ENCODE measurements at regions not wholly inside any gene's neighbourhood (a gene's known extent, or its start where the extent isn't known, plus 50 kb on each side); places are given as distances from the start of the nearest gene placed in this dataset.

GRCh38 chr2:217293046-217293445 lies 433.2 kb upstream of the TNP1 start:
- no peak overlapping the region for H3K4me3 ChIP-seq (ENCODE audit: insufficient read depth, low read length, poor library complexity, severe bottlenecking)
- no peak overlapping the region for H3K4me2 ChIP-seq (ENCODE audit: low read depth, low read length, poor library complexity, severe bottlenecking)
- no peaks in the 10 kb centered on the region for H3K79me2 ChIP-seq (ENCODE audit: insufficient read depth, low read length)
- H3K9ac ChIP-seq (ENCODE audit: low read length) = no peak overlapping the region
- H4K20me1 ChIP-seq (ENCODE audit: low read depth, low read length) = no peaks in the 10 kb centered on the region
- H3F3A ChIP-seq (ENCODE audit: insufficient read depth) = no peaks in the 10 kb centered on the region
- H3K9me3 ChIP-seq (ENCODE audit: insufficient read depth, low read length) = no peaks in the 10 kb centered on the region
- TF ChIP-seq EZH2phosphoT487 (conservative IDR thresholded peaks at IDR 0.05; ENCODE audit: low read length) (no peak), CTCF (IDR thresholded peaks at IDR 0.05; ENCODE audit: insufficient read depth, low read length, poor library complexity, severe bottlenecking) (no peak)
- H2AFZ ChIP-seq (ENCODE audit: low read depth, low read length, severe bottlenecking) = no peak overlapping the region
- no peaks in the 10 kb centered on the region for H3K27me3 ChIP-seq (ENCODE audit: low read length)
- H3K9me2 ChIP-seq (replicated peaks; ENCODE audit: insufficient read depth, low read length) = no peaks in the 10 kb centered on the region
- H3K36me3 ChIP-seq (ENCODE audit: low read length) = no peaks in the 10 kb centered on the region
- H3K27ac ChIP-seq (ENCODE audit: low read depth, low read length) = no peak overlapping the region

GRCh38 chr2:217291259-217291658 lies 431.4 kb upstream of the TNP1 start:
- no peak overlapping the region for H3K4me3 ChIP-seq (ENCODE audit: insufficient read depth, low read length, poor library complexity, severe bottlenecking)
- no peak overlapping the region for H3K27ac ChIP-seq (ENCODE audit: low read depth, low read length)
- no peaks in the 10 kb centered on the region for H3K9me2 ChIP-seq (replicated peaks; ENCODE audit: insufficient read depth, low read length)
- H3K9ac ChIP-seq (ENCODE audit: low read length) = no peak overlapping the region
- no peak overlapping the region for H3K4me2 ChIP-seq (ENCODE audit: low read depth, low read length, poor library complexity, severe bottlenecking)
- H3K36me3 ChIP-seq (ENCODE audit: low read length) = no peaks in the 10 kb centered on the region
- no peaks in the 10 kb centered on the region for H4K20me1 ChIP-seq (ENCODE audit: low read depth, low read length)
- H3F3A ChIP-seq (ENCODE audit: insufficient read depth) = no peaks in the 10 kb centered on the region
- H3K27me3 ChIP-seq (ENCODE audit: low read length) = no peaks in the 10 kb centered on the region
- no peaks in the 10 kb centered on the region for H3K9me3 ChIP-seq (ENCODE audit: insufficient read depth, low read length)
- no peak overlapping the region for H2AFZ ChIP-seq (ENCODE audit: low read depth, low read length, severe bottlenecking)
- H3K79me2 ChIP-seq (ENCODE audit: insufficient read depth, low read length) = no peaks in the 10 kb centered on the region
- TF ChIP-seq EZH2phosphoT487 (conservative IDR thresholded peaks at IDR 0.05; ENCODE audit: low read length) (no peak), CTCF (IDR thresholded peaks at IDR 0.05; ENCODE audit: insufficient read depth, low read length, poor library complexity, severe bottlenecking) (no peak)

- Histone ChIP-seq H2AFZ (ENCODE audit: low read depth, low read length, severe bottlenecking) (no peak overlapping the region), H3K9me2 (replicated peaks; ENCODE audit: insufficient read depth, low read length) (no peaks in the 10 kb centered on the region), H3K9ac (ENCODE audit: low read length) (no peak overlapping the region), H3K9me3 (ENCODE audit: insufficient read depth, low read length) (no peaks in the 10 kb centered on the region), H3K79me2 (ENCODE audit: insufficient read depth, low read length) (no peaks in the 10 kb centered on the region), H4K20me1 (ENCODE audit: low read depth, low read length) (no peaks in the 10 kb centered on the region), H3K27ac (ENCODE audit: low read depth, low read length) (no peak overlapping the region), H3K36me3 (ENCODE audit: low read length) (no peaks in the 10 kb centered on the region), H3K27me3 (ENCODE audit: low read length) (no peaks in the 10 kb centered on the region), H3F3A (ENCODE audit: insufficient read depth) (no peaks in the 10 kb centered on the region), H3K4me2 (ENCODE audit: low read depth, low read length, poor library complexity, severe bottlenecking) (no peak overlapping the region), H3K4me3 (ENCODE audit: insufficient read depth, low read length, poor library complexity, severe bottlenecking) (no peak overlapping the region)
- TF ChIP-seq CTCF (IDR thresholded peaks at IDR 0.05; ENCODE audit: insufficient read depth, low read length, poor library complexity, severe bottlenecking) (no peak), EZH2phosphoT487 (conservative IDR thresholded peaks at IDR 0.05; ENCODE audit: low read length) (no peak)
Observed at GRCh38 chr2:217290467-217290866, 430.6 kb upstream of the TNP1 start.

GRCh38 chr2:217289907-217290280 lies 430.0 kb upstream of the TNP1 start:
- no peak overlapping the region for H3K4me2 ChIP-seq (ENCODE audit: low read depth, low read length, poor library complexity, severe bottlenecking)
- H3K9me2 ChIP-seq (replicated peaks; ENCODE audit: insufficient read depth, low read length) = no peaks in the 10 kb centered on the region
- no peaks in the 10 kb centered on the region for H3K36me3 ChIP-seq (ENCODE audit: low read length)
- H3K9ac ChIP-seq (ENCODE audit: low read length) = no peak overlapping the region
- no peaks in the 10 kb centered on the region for H3K79me2 ChIP-seq (ENCODE audit: insufficient read depth, low read length)
- H3K27me3 ChIP-seq (ENCODE audit: low read length) = no peaks in the 10 kb centered on the region
- H3K27ac ChIP-seq (ENCODE audit: low read depth, low read length) = no peak overlapping the region
- no peak for TF ChIP-seq CTCF (IDR thresholded peaks at IDR 0.05; ENCODE audit: insufficient read depth, low read length, poor library complexity, severe bottlenecking)
- no peak for TF ChIP-seq EZH2phosphoT487 (conservative IDR thresholded peaks at IDR 0.05; ENCODE audit: low read length)
- no peaks in the 10 kb centered on the region for H3F3A ChIP-seq (ENCODE audit: insufficient read depth)
- H3K9me3 ChIP-seq (ENCODE audit: insufficient read depth, low read length) = no peaks in the 10 kb centered on the region
- no peak overlapping the region for H3K4me3 ChIP-seq (ENCODE audit: insufficient read depth, low read length, poor library complexity, severe bottlenecking)
- no peak overlapping the region for H2AFZ ChIP-seq (ENCODE audit: low read depth, low read length, severe bottlenecking)
- no peaks in the 10 kb centered on the region for H4K20me1 ChIP-seq (ENCODE audit: low read depth, low read length)

All from SU-DHL-6 (cell line).